ENCODE measurements at regions not wholly inside any gene's neighbourhood (a gene's known extent, or its start where the extent isn't known, plus 50 kb on each side); places are given as distances from the start of the nearest gene placed in this dataset.

- Histone ChIP-seq H3K27ac (peak overlapping the region in 1 of 10 donors; percentile 13), H3K36me3 (no peaks in the 10 kb centered on the region), H3K4me3 (no peak overlapping the region), H3K4me1 (peaks cover 0 to 9% (median 0%) of the 10 kb centered on the region in 9 donors), H3K9me3 (peaks cover 0 to 17% (median 7%) of the 10 kb centered on the region in 11 donors), H3K27me3 (peaks cover 0 to 5% (median 0%) of the 10 kb centered on the region in 7 donors)
- WGBS, 2 donors, result 65 to 75% methylated on average over 3 of the region's 3 CpGs
- ATAC-seq, result no peak
- TF ChIP-seq, protein P1, sequence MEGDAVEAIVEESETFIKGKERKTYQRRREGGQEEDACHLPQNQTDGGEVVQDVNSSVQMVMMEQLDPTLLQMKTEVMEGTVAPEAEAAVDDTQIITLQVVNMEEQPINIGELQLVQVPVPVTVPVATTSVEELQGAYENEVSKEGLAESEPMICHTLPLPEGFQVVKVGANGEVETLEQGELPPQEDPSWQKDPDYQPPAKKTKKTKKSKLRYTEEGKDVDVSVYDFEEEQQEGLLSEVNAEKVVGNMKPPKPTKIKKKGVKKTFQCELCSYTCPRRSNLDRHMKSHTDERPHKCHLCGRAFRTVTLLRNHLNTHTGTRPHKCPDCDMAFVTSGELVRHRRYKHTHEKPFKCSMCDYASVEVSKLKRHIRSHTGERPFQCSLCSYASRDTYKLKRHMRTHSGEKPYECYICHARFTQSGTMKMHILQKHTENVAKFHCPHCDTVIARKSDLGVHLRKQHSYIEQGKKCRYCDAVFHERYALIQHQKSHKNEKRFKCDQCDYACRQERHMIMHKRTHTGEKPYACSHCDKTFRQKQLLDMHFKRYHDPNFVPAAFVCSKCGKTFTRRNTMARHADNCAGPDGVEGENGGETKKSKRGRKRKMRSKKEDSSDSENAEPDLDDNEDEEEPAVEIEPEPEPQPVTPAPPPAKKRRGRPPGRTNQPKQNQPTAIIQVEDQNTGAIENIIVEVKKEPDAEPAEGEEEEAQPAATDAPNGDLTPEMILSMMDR (IDR thresholded peaks at IDR 0.05), result no peak
- intact Hi-C loops (cut with DNase I), result no loop called here
- no peak for DNase-seq
Measured at GRCh38 chr10:33101392-33101787, 143.4 kb upstream of the ITGB1 start.

- no peaks in the 10 kb centered on the region for H3K36me3 ChIP-seq
- ATAC-seq (no peak), DNase-seq (no peak)
- no peak overlapping the region for H3K4me3 ChIP-seq
- peaks cover 0 to 17% (median 7%) of the 10 kb centered on the region in 11 donors for H3K9me3 ChIP-seq
- WGBS, 2 donors, result 93 to 95% methylated on average over 1 of the region's 1 CpG
- intact Hi-C loops (cut with DNase I), result no loop called here
- H3K4me1 ChIP-seq, result peaks cover 0 to 9% (median 0%) of the 10 kb centered on the region in 9 donors
- TF ChIP-seq, protein P1 (IDR thresholded peaks at IDR 0.05), result no peak
- H3K27ac ChIP-seq, result peak overlapping the region in 1 of 10 donors; percentile 1
- peaks cover 0 to 5% (median 0%) of the 10 kb centered on the region in 7 donors for H3K27me3 ChIP-seq
Measured at GRCh38 chr10:33100781-33101391, 142.9 kb upstream of the ITGB1 start.

DNA sequence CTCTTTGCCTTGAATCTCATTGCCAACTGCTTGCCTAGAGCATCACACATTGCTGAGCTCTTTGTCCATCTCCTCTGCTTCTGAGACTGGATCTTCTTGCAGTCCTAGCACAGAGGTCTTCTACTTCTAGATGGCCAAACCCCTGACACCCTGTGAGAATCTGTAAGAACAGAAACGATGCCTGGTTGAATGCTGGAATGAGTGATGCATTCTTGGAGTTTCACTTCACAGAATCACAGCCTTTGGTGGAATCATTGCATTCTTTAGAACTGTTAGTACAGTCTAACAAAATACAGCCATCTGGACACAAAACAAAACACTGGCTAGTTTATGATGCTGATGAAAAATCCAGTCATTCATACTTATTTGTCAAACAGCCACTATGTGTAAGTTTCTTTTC lies 141.7 kb upstream of the ITGB1 start:
- H3K4me1 ChIP-seq, result peaks cover 0 to 9% (median 0%) of the 10 kb centered on the region in 9 donors
- intact Hi-C loops (cut with DNase I), result no loop called here
- DNase-seq (no peak), ATAC-seq (no peak)
- TF ChIP-seq, protein P1 (IDR thresholded peaks at IDR 0.05), result no peak
- H3K27me3 ChIP-seq, result peaks cover 0 to 5% (median 0%) of the 10 kb centered on the region in 7 donors
- no peak overlapping the region for H3K4me3 ChIP-seq
- no peak overlapping the region for H3K27ac ChIP-seq
- H3K9me3 ChIP-seq, result peaks cover 0 to 19% (median 7%) of the 10 kb centered on the region in 11 donors
- no peaks in the 10 kb centered on the region for H3K36me3 ChIP-seq
- WGBS, 2 donors, result 70% methylated on average over 1 of the region's 1 CpG

- intact Hi-C loops (cut with DNase I), result no loop called here
- Histone ChIP-seq H3K27me3 (peaks cover 0 to 5% (median 0%) of the 10 kb centered on the region in 7 donors), H3K9me3 (peaks cover 0 to 23% (median 6%) of the 10 kb centered on the region in 11 donors), H3K27ac (no peak overlapping the region), H3K36me3 (no peaks in the 10 kb centered on the region), H3K4me3 (no peak overlapping the region), H3K4me1 (peaks cover 0 to 9% (median 0%) of the 10 kb centered on the region in 9 donors)
- TF ChIP-seq, protein P1 (IDR thresholded peaks at IDR 0.05), result no peak
- ATAC-seq (no peak), DNase-seq (no peak)
- WGBS, 2 donors, result 90% methylated on average over 4 of the region's 4 CpGs
Measured at GRCh38 chr10:33098951-33099663, 141.1 kb upstream of the ITGB1 start.

Measured in heart right ventricle (tissue), 16 donors.